Neuronal stem cell (in vitro differentiated cells): ENCODE measurements at regions not wholly inside any gene's neighbourhood (a gene's known extent, or its start where the extent isn't known, plus 50 kb on each side); places are given as distances from the start of the nearest gene placed in this dataset.

Experiments
- DNase-seq: peaks from one replicate; pipeline ENCODE4 v3.0.0-alpha.2; 2013; ENCODE audit warnings: low spot score
- H2AFZ ChIP-seq: one replicate; pipeline ENCODE4 v1.6.1; 2013; ENCODE audit warnings: mild to moderate bottlenecking, low read length, inconsistent platforms
- H2AK5ac ChIP-seq: 2 replicates; pipeline ENCODE4 v1.6.1; 2013; ENCODE audit warnings: low read depth, mild to moderate bottlenecking, inconsistent platforms, low read length, moderate library complexity, mixed read lengths
- H2BK120ac ChIP-seq: 2 replicates; pipeline ENCODE4 v1.6.1; 2013; ENCODE audit warnings: low read depth, mild to moderate bottlenecking, inconsistent platforms, low read length, moderate library complexity, mixed read lengths
- H2BK12ac ChIP-seq: one replicate; pipeline ENCODE4 v1.6.1; 2013; ENCODE audit warnings: low read length, inconsistent platforms
- H2BK15ac ChIP-seq: 2 replicates; pipeline ENCODE4 v1.6.1; 2013; ENCODE audit warnings: mild to moderate bottlenecking, low read length, inconsistent platforms, mixed read lengths
- H2BK5ac ChIP-seq: one replicate; pipeline ENCODE4 v1.6.1; 2013; ENCODE audit warnings: inconsistent platforms, mild to moderate bottlenecking, low read length, moderate library complexity
- H3K14ac ChIP-seq: one replicate; pipeline ENCODE4 v1.6.1; 2013; ENCODE audit warnings: low read length, inconsistent platforms
- H3K18ac ChIP-seq: 2 replicates; pipeline ENCODE4 v1.6.1; 2013; ENCODE audit warnings: low read length, inconsistent platforms
- H3K23ac ChIP-seq: 2 replicates; pipeline ENCODE4 v1.6.1; 2013; ENCODE audit warnings: low read depth, mild to moderate bottlenecking, mixed read lengths, low read length, inconsistent platforms; ENCODE audit not compliant: poor library complexity
- H3K27ac ChIP-seq: replicated peaks from 3 replicates; pipeline ENCODE4 v1.5.1; 2013; ENCODE audit warnings: low read length, inconsistent platforms
- H3K27me3 ChIP-seq, 3 experiments: 2 replicates each; pipeline ENCODE4 v1.6.1; 2013; ENCODE audit warnings: low read length in 3 of 3, mild to moderate bottlenecking in 2 of 3, inconsistent platforms in 1 of 3, low read depth in 1 of 3, mixed read lengths in 1 of 3, moderate library complexity in 1 of 3; ENCODE audit not compliant: control insufficient read depth in 3 of 3, insufficient read depth in 3 of 3
- H3K36me3 ChIP-seq, 2 donors: replicated peaks in 1 of 2; 2 replicates each; pipeline ENCODE4 v1.6.1; 2013; ENCODE audit warnings: low read length in 2 of 2; ENCODE audit not compliant: control insufficient read depth in 2 of 2, insufficient read depth in 2 of 2
- H3K4ac ChIP-seq: 2 replicates; pipeline ENCODE4 v1.6.1; 2013; ENCODE audit warnings: inconsistent platforms, mild to moderate bottlenecking, low read length, moderate library complexity
- H3K4me1 ChIP-seq, 2 donors: 1 replicate in 1 of 2; 2 replicates in 1 of 2; pipeline ENCODE4 v1.6.1; 2013; ENCODE audit warnings: low read length in 2 of 2, low read depth in 1 of 2; ENCODE audit not compliant: control insufficient read depth in 2 of 2, insufficient read depth in 1 of 2
- H3K4me2 ChIP-seq: one replicate; pipeline ENCODE4 v1.6.1; 2013; ENCODE audit warnings: mild to moderate bottlenecking, low read length, inconsistent platforms; ENCODE audit not compliant: insufficient read depth, poor library complexity, severe bottlenecking
- H3K4me3 ChIP-seq, 2 donors: 2 replicates each; pipeline ENCODE4 v1.5.1; 2013; ENCODE audit warnings: low read length in 2 of 2, mild to moderate bottlenecking in 2 of 2, inconsistent platforms in 1 of 2, moderate library complexity in 1 of 2
- H3K79me1 ChIP-seq: one replicate; pipeline ENCODE4 v1.6.1; 2013; ENCODE audit warnings: low read depth, mild to moderate bottlenecking, inconsistent platforms, low read length, moderate library complexity
- H3K9ac ChIP-seq: one replicate; pipeline ENCODE4 v1.6.1; 2013; ENCODE audit warnings: mild to moderate bottlenecking, low read depth, low read length, inconsistent platforms; ENCODE audit not compliant: poor library complexity
- H3K9me3 ChIP-seq, 2 donors: replicated peaks in 1 of 2; 2 replicates each; pipeline versions ENCODE3 to v1.6.1; 2013; ENCODE audit warnings: low read length in 2 of 2, mild to moderate bottlenecking in 2 of 2, inconsistent platforms in 1 of 2, low read depth in 1 of 2, mixed read lengths in 1 of 2, moderate library complexity in 1 of 2; ENCODE audit not compliant: control insufficient read depth in 2 of 2, insufficient read depth in 1 of 2
- H4K8ac ChIP-seq: one replicate; pipeline ENCODE4 v1.6.1; 2013; ENCODE audit warnings: low read depth, mild to moderate bottlenecking, inconsistent platforms, low read length, moderate library complexity
- H4K91ac ChIP-seq: one replicate; pipeline ENCODE4 v1.6.1; 2013; ENCODE audit warnings: low read length, low read depth, mild to moderate bottlenecking, inconsistent platforms; ENCODE audit not compliant: poor library complexity
- WGBS, 2 donors: extraction: QIAGEN DNeasy Blood & Tissue Kit; methylation state at CpG; one replicate each; pipeline ENCODE4 v1.1.7; 2013; ENCODE audit warnings: missing lambda C conversion rate in 2 of 2, mixed read lengths in 1 of 2; ENCODE audit not compliant: insufficient read length in 2 of 2, insufficient replicate concordance in 1 of 2; ENCODE audit errors: extremely low coverage in 2 of 2; 5-methylcytosine and 5-hydroxymethylcytosine counted together

- Histone ChIP-seq H2BK12ac (no peak overlapping the region), H4K8ac (no peak overlapping the region), H4K91ac (no peak overlapping the region), H2BK15ac (no peak overlapping the region), H2BK5ac (no peak overlapping the region), H3K27me3 (no peaks in the 10 kb centered on the region), H3K14ac (no peak overlapping the region), H3K4me3 (no peak overlapping the region), H3K27ac (no peak overlapping the region), H3K4ac (no peak overlapping the region), H3K4me1 (no peaks in the 10 kb centered on the region), H2AK5ac (no peak overlapping the region), H3K4me2 (no peak overlapping the region), H2AFZ (no peak overlapping the region), H3K36me3 (no peaks in the 10 kb centered on the region), H3K9me3 (no peaks in the 10 kb centered on the region), H2BK120ac (no peak overlapping the region), H3K9ac (no peak overlapping the region), H3K79me1 (no peaks in the 10 kb centered on the region), H3K23ac (no peak overlapping the region), H3K18ac (no peak overlapping the region)
- DNase-seq: no peak
- no CpG with 5 or more reads among the region's 2 CpGs for WGBS, 2 donors
Observed at GRCh38 chr7:68152205-68152604, 1155.6 kb downstream of the TYW1 start.

GRCh38 chr7:68155676-68156075, 1159.0 kb downstream of the TYW1 start:
- Histone ChIP-seq H4K91ac (no peak overlapping the region), H2AFZ (no peak overlapping the region), H3K27me3 (no peaks in the 10 kb centered on the region), H2AK5ac (no peak overlapping the region), H2BK15ac (no peak overlapping the region), H3K4me1 (no peaks in the 10 kb centered on the region), H3K4me2 (no peak overlapping the region), H3K36me3 (no peaks in the 10 kb centered on the region), H3K9me3 (no peaks in the 10 kb centered on the region), H3K9ac (no peak overlapping the region), H3K23ac (no peak overlapping the region), H3K14ac (no peak overlapping the region), H2BK12ac (no peak overlapping the region), H3K4ac (no peak overlapping the region), H3K79me1 (no peaks in the 10 kb centered on the region), H3K18ac (no peak overlapping the region), H3K27ac (no peak overlapping the region), H2BK5ac (no peak overlapping the region), H3K4me3 (no peak overlapping the region), H2BK120ac (no peak overlapping the region), H4K8ac (no peak overlapping the region)
- no peak for DNase-seq
- no CpG with 5 or more reads among the region's 2 CpGs for WGBS, 2 donors

- Histone ChIP-seq H3K23ac (no peak overlapping the region), H2BK12ac (no peak overlapping the region), H4K91ac (no peak overlapping the region), H2BK5ac (no peak overlapping the region), H3K27me3 (no peaks in the 10 kb centered on the region), H3K18ac (no peak overlapping the region), H3K9me3 (no peaks in the 10 kb centered on the region), H2AK5ac (no peak overlapping the region), H3K4me1 (no peaks in the 10 kb centered on the region), H3K79me1 (no peaks in the 10 kb centered on the region), H3K27ac (no peak overlapping the region), H2BK15ac (no peak overlapping the region), H4K8ac (no peak overlapping the region), H3K4ac (no peak overlapping the region), H3K4me2 (no peak overlapping the region), H3K9ac (no peak overlapping the region), H2BK120ac (no peak overlapping the region), H3K14ac (no peak overlapping the region), H3K36me3 (no peaks in the 10 kb centered on the region), H2AFZ (no peak overlapping the region), H3K4me3 (no peak overlapping the region)
- no peak for DNase-seq
- no CpG with 5 or more reads among the region's 2 CpGs for WGBS, 2 donors
Observed at GRCh38 chr7:68158686-68159295, 1162.2 kb downstream of the TYW1 start.

- DNase-seq: no peak
- no peak overlapping the region for H2AK5ac ChIP-seq
- H3K27me3 ChIP-seq: no peaks in the 10 kb centered on the region
- H2BK5ac ChIP-seq: no peak overlapping the region
- H3K79me1 ChIP-seq: no peaks in the 10 kb centered on the region
- no peak overlapping the region for H3K14ac ChIP-seq
- no peak overlapping the region for H3K23ac ChIP-seq
- no peaks in the 10 kb centered on the region for H3K9me3 ChIP-seq
- H4K91ac ChIP-seq: no peak overlapping the region
- no peak overlapping the region for H3K27ac ChIP-seq
- no peak overlapping the region for H2BK120ac ChIP-seq
- H3K9ac ChIP-seq: no peak overlapping the region
- no peak overlapping the region for H2AFZ ChIP-seq
- WGBS, 2 donors: no CpG with 5 or more reads among the region's 8 CpGs
- no peak overlapping the region for H2BK15ac ChIP-seq
- H3K4me1 ChIP-seq: no peaks in the 10 kb centered on the region
- no peak overlapping the region for H4K8ac ChIP-seq
- no peaks in the 10 kb centered on the region for H3K36me3 ChIP-seq
- H3K4me2 ChIP-seq: no peak overlapping the region
- H3K4ac ChIP-seq: no peak overlapping the region
- H3K4me3 ChIP-seq: no peak overlapping the region
- no peak overlapping the region for H3K18ac ChIP-seq
- H2BK12ac ChIP-seq: no peak overlapping the region
Observed at GRCh38 chr7:68162712-68163111, 1166.1 kb downstream of the TYW1 start.
